ENCODE measurements at regions not wholly inside any gene's neighbourhood (a gene's known extent, or its start where the extent isn't known, plus 50 kb on each side); places are given as distances from the start of the nearest gene placed in this dataset.
"Not testable (repeated sequence)": the region's sequence is repeated elsewhere in the genome, so short reads cannot be mapped to it uniquely, and the experiment has no call there.

DNA sequence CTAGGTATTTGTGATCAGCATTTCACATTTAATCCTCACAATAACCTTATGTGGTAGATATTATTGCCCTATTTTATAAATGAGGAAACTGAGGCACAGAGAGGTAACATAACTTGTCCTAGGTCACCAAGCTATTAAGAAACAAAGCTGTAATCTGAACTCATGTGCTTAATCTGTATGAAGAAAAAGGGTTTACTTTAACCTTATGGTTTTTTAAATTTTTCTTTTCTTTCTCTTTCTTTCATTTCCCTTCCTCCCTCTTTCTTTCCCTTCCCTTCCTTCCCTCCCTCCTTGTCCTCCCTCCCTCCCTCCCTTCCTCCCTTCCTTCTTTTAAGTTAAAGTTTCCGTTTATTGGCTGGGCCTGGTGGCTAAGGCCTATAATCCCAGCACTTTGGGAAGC is 105.2 kb upstream of the AMZ2 start:
- DNase-seq: no peak

DNA sequence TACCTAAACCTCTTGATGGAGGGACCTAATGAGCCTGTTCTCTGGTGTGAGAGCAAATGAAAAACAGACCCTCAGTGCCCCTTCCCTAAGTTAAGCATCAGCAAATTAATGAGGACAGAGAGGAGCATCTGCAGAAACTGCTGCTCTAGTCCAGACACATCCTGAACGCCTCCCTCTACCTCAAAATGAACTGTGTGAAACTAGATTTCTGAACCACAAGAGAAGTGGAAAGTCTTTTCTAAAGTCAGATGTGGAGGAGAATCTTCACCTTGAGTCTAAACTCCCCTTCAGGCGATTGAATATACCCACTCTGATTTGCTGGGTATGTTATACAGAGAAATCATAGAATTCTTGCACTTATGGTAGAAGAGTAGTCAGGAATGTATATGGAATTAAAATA is 104.4 kb upstream of the AMZ2 start:
- no peak for DNase-seq

DNA sequence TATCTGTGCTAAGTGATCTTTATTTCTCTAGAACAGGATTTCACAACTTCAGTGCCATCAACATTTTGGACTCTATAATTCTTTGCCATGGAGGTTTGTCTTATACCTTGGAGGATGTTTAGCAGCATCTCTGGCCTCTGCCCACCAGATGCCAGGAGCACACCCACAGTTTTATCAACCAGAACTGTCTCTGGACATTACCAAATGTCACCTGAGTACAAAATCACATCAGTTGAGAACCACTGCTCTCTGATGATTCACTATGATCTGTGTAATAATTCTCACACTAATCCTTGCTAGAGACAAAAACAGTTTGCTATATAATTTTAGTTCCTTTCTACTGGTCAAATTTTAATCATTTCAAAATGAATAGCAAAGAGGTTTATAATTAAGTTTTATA is 102.8 kb upstream of the AMZ2 start:
- DNase-seq: no peak

DNA sequence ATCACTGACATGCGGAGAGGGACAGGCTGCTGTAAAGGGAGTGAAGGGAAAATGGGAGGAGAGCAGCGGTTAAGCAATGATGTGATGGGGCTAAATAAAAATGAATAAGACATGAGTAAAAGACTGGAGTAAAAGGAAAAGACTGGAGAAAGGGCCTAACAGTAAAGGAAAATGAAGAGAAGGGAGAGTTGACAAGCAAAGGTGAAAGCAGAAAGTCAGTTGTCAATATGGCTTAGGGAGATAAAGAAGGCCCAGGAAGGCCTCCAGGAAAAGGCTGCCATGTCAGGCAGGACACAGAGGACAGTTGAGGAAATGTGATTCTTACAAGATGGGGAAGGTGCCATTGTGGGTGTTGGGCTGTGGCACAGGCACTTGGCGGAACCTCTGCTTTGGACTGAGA is 98.9 kb upstream of the AMZ2 start:
- no peak for DNase-seq

DNA sequence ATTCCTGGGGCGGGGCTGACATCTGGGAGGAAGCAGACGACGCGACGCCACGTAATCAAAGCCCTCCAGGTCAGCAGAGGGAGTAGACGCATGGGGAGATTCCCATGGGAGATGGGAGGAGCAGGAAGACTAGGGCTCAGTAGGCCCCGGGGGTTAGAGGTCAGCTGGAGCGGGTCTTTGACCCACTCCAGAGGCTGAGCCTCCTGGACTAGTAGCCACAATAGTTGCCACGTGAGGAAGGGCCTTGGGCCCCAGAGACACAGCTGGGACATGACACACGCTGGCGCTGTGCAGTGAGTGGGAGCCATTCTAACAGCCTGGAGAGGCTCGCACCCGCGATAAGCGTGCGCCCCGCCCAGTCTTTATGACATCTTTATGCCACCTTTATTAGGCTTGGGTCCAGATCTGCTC is 95.7 kb upstream of the AMZ2 start:
- DNase-seq: no peak

DNA sequence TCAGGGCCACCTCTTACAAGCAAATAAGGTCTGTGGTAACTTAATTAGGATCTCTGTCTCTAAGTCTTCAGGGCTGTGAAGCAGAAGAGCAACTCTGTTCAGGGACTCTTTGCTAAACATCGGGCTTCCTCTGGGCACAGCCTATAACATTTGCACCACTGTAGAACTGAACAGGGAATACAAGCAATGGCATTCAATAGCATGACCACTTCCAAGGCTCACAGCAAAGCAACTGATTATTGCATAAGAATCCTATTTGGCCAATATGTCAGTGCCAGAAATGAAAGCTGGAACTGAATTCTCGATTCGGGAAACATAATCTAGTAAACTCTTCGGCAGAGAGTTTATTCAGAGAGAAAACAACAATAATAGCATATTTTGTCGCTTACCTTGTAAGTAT is 92.2 kb upstream of the AMZ2 start:
- DNase-seq: no peak

DNA sequence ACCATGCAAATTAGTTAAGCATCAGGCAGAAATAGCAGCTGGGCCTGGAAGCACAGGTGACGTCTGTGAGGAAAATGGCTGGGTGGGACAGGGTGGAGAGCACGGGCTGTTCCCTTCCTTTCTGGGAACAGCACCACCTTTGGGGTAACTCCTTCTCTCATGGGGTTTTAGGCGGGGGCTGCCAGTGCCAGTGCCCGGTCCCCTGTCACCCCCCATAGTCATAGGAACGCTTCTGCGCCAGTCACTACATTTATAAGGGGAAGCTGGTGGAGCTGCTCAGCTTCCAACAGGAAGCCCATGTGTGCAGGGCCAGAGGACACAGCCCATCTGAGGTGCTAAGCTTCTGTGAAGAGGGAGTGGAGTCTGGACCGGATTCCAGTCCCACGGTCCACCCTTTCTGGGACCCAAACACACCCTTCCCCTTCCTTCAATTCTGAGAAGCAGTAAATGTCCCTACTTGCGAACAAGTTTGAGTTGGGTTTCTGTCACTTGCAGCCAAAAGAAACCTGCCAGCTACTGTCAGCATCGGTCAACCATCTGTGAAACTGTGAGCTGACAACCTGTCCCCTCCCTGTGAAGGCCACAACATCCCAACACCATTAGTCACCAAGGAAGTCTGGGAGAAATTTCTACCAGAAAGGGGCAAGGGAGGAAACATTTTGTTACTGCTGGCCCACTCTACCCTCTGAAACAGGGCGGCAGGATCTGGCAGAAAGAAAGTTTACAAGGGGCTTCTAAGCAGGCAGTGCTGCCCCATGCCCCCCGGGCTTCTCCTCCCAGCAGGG is 86.0 kb upstream of the AMZ2 start:
- DNase-seq: no peak

DNA sequence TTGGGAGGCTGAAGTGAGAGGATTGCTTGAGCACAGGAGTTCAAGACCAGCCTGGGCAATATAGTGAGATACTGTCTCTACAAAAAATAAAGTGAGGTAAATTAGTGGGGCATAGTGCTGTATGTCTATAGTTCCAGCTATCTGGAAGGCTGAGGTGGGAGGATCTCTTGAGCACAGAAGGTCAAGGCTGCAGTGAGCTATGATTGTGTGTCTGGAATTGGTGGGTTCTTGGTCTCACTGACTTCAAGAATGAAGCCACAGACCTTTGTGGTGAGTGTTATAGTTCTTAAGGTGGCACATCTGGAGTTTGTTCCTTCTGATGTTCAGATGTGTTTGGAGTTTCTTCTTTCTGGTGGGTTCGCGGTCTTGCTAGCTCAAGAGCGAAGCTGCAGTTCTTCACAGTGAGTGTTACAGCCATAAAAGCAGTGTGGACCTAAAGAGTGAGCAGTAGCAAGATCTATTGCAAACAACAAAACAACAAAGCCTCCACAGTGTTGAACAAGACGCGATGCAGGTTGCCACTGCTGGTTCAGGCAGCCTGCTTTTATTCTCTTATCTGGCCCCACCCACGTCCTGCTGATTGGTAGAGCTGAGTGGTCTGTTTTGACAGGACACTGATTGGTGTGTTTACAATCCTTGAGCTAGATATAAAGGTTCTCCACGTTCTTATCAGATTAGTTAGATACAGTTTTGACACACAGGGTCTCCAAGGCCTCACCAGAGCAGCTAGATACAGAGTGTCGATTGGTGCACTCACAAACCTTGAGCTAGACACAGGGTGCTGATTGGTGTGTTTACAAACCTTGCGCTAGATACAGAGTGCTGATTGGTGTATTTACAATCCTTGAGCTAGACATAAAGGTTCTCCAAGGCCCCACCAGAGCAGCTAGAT is 79.3 kb upstream of the AMZ2 start:
- DNase-seq: not testable (repeated sequence)

DNA sequence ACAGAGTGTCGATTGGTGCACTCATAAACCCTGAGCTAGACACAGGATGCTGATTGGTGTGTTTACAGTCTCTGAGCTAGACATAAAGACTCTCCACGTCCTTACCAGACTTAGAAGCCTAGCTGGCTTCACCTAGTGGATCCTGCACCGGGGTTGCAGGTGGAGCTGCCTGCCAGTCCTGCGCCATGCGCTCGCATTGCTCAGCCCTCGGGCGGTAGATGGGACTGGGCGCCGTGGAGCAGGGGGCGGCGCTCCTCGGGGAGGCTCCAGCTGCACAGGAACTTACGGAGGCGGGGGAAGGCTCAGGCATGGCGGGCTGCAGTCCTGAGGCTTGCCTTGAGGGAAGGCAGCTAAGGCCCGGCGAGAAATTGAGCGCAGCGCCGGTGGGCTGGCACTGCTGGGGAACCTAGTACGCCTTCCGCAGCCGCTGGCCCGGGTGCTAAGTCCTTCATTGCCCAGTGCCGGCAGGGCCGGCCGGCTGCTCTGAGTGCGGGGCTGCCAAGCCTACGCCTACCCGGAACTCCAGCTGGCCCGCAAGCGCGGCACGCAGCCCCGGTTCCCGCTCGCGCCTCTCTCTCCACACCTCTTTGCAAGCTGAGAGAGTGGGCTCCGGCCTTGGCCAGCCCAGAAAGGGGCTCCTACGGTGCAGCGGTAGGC is 78.5 kb upstream of the AMZ2 start:
- not testable (repeated sequence) for DNase-seq

DNA sequence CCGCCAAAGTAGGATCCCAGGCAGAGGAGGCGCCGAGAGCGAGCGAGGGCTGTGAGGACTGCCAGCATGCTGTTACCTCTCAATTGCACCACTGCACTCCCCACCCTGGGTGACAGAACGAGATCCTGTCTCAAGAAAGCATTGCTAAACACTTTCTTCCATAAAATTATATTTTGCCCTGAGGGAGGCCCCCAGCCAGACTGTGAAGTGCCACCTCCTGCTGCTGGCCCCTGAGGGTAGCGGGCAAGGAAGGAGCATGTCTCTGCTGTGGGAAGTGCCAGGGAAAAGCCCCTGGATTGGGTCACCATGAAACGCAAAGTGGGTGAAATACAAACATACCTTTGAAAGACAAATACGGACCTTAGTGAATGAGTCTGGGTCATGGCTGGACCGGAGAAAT is 78.0 kb upstream of the AMZ2 start:
- no peak for DNase-seq

DNA sequence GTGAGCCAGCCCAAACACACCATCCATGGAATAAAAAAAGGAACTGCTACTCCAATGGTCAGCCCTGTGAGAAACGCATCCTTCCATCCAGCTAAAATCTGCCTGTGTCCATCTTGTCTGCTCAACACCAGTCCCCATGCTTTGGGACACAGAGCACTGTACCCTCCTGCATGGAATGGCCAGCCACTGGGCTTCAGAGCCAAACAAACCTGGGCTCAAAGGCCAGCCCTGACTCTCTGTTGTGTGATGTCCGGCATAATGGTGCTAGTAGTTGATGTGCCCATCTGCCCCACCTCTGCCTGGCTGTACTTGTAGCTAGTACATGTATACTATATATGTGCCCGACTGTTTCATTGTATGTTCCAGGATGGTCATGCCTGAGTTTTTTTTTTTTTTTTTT is 77.6 kb upstream of the AMZ2 start:
- no peak for DNase-seq

DNA sequence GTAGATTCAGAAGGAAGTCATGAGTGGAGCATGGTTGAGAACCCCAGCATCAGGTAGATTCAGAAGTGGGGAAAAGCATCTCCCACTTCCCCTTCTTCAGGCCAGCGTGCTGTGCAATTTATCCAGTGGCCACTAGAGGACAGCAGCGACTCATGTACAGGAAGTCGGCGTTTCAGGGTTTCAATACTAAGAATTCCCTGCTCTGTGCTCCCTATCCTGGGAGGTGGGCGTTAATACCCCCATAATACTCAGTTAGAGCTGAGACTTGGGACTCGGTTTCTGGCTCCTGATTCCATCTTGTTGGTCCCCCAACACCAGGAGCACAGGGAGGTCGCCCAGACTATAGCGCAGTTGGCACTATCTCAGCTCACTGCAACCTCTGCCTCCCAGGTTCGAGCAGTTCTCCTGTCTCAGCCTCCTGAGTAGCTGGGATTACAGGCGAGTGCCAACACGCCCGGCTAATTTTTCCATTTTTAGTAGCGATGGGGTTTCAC is 75.3 kb upstream of the AMZ2 start:
- DNase-seq: no peak

DNA sequence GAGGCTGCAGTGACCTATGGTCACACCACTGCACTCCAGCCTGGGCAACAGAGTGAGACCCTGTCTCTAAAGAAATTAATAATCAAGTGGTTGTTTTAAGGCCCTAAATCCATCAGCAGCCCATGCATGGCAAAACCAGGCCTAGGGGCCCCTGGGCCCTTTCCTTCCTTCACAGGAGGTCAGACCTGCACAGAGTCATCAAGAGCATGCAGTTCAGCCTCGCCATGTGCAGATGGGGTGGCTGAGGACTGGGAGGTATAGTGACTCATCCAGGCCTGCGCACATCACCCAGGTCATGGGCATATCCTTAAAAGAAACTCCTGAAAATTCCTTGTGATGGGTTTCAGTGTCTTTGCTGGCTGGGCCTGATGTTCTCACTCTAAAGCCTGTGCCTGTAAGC is 72.4 kb upstream of the AMZ2 start:
- no peak for DNase-seq

DNA sequence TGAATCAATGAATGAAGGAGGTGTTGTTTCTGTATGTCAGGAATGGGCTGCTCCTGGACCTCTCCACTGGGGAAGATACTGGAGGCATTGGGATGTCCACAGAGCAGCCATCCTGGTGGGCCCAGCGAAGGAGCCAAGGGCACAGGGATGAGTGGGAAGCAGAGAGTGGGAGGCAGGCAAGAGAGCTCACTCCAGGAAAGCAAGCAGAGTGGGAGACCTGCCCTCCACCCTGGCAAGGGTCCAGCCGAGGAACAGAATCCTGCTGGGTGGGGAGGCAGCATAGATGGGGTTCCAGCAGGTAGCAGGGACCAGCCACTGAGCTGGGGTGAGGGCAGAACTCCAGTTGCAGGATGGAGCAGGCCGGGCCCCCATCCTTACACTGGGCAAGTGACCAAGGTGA is 71.9 kb upstream of the AMZ2 start:
- DNase-seq: no peak

DNA sequence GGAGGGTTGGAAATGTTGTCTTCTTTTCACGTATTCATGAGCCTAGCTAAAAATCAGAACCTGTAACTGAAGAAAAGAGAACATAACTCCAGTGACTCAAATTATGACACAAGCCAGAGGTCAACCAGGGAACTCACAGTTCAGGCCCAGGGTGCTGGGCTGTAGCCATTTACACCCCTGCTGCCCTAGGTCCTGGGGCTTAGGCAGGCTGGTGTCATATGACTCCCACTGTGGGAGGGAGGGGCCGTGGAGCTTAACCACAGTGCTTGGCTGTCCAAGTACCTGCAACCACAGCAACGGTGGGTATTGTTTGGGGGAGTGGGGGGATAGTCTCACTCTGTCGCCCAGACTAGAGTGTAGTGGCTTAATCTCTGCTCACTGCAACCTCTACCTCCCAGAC is 71.1 kb upstream of the AMZ2 start:
- no peak for DNase-seq

DNA sequence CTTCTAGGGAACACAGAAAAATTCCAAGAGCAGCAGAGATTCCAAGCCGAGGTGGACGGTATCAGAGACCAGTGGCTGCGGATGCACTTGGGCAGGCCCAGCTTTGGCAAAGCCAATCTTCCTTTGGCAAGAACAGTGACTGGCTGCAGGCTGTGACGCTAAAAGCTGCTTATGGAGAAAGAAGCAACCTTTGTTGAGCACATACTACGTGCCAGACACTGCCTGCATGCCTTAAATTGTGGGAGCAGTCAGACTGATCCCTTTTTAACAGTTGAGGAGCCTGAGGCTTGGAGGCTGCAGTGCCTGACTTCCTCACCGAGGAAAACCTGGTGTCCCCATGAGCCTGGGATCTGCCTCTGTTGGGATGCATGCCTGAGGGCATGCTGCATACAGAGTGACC is 69.0 kb upstream of the AMZ2 start:
- no peak for DNase-seq

DNA sequence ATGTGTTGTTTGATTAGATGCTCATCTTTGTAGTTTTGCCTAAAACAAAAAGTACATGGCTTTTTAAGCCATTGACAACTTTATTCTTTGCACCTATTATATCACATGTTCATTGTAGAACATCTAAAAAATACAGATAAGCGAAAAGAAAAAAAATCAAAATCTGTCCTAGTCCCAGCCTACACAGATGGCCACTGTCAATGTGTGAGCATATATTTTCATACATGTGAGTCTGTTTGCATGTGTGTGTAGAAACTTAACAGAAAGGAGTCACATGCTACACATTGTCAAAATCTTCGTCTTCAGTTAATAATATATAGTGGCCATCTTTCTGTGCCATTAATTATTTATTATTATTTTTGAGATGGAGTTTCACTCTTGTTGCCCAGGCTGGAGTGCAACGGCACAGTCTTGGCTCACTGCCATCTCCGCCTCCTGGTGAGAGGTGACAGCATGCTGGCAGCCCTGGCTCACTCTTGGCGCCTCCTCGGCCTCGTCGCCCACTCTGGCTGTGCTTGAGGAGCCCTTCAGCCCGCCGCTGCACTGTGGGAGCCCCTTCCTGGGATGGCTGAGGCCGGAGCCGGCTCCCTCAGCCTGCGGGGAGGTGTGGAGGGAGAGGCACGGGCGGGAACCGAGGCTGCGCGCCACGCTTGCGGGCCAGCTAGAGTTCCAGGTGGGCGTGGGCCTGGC is 68.5 kb upstream of the AMZ2 start:
- DNase-seq: peak; percentile 62

DNA sequence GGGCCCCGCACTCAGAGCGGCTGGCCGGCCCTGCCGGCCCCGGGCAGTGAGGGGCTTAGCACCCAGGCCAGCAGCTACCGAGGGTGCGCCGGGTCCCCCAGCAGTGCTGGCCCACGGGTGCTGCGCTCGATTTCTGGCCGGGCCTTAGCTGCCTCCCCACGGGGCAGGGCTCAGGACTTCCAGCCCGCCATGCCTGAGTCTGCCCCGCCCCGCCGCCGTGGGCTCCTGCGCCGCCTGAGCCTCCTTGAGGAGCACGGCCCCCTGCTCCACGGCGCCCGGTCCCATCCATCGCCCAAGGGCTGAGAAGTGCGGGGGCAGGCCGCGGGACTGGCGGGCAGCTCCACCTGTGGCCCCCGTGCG is 67.9 kb upstream of the AMZ2 start:
- DNase-seq: no peak

DNA sequence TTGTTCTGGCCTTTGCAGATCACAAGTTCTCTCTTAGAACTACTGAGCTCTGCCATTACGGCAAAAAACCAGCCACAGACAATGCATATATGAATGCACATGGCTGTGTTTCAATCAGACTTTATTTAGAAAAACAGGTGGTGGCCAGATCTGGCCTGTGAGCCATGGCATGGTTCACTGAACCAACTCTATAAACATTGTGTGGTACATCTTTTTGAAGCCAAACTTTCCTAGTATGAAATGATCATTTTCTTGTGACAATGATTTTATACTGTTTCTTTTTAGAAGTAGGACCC is 65.9 kb upstream of the AMZ2 start:
- DNase-seq: peak; percentile 40

DNA sequence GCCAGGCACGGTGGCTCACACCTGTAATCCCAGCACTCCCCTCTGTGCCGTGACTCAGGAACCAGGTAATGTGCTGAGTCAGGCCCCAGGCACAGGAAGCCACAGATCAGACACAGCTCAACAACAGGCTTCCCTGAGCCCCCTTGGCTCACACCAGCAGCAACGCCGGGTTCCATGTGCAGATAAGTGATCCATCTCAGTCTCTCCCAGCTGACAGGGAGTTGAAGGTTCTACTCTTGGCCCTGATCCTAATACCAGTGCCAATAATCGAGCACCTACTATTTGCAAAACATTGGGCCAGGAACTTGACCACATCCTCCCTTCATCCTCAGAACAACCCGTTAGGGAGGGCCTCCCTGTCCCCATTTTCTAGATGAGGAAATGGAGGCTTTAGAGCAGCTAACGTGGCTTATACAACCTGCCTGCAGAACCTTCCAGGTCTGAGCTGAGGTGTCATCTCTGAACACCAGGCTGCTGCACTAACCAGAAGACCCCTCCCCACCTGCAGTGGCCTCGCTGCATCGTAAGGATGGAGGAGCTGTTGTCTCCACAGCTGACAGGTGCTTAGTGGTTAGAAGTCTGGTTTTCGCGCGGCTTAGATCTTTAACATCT is 64.8 kb upstream of the AMZ2 start:
- DNase-seq: no peak

DNA sequence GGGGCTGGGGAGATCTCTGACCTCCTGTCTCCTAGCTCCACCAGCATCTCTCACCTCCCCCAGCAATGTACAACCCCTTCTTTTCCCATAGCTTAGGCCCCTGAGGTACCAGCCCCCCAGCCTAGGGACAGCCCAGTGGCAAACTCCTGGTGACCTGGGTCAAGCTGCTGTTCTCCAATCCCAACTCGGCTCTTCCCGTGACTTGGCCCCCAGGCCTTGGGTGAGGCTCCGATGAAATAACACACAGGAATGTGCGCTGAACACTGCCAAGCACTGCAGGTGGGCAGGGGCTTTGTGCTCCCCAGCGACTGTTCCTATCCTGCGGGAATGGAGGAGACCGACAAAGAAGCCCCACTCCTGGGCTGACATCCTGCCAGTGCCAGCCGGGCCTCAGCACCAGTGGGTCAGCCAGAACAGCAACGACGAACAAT is 63.7 kb upstream of the AMZ2 start:
- no peak for DNase-seq

DNA sequence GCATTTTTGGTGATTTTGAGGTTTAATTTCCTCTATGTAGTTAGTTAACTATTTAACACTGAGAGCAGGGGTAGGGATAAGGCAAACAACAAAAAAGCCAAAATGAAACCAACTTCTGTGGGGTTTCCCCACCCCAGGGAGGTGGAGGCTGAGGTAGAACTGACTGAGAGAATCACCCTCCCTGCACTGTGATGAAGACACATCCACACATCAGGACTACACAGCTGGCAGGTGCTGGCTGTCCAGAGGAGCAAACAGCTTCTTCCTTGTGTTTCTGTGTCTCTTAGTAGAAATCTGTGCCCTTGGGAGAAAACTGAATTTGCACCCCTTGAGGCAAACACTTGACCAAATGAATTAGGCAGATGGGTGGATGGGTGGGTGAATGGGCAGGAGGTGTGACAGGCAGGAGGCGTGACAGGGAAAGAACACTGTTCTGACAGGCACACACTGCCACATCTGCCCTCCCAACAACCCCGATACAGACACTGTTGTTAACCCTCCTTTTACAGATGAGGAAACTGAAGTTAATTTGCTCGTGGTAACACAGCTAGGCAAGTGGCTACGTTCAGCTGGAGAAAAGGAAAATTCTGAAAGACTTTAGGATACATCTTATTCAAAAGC is 62.9 kb upstream of the AMZ2 start:
- DNase-seq: no peak

All from NCI-H446 treated with DMSO at 0.1 percent for 48 hours (cell line).